ENCODE measurements at regions not wholly inside any gene's neighbourhood (a gene's known extent, or its start where the extent isn't known, plus 50 kb on each side); places are given as distances from the start of the nearest gene placed in this dataset.
"Not testable (repeated sequence)": the region's sequence is repeated elsewhere in the genome, so short reads cannot be mapped to it uniquely, and the experiment has no call there.

- DNase-seq (ENCODE audit: low read depth) = no peak
Observed at GRCh38 chr3:87581240-87581639, 304.9 kb upstream of the POU1F1 start.

- no peak for DNase-seq (ENCODE audit: low read depth)
Observed at GRCh38 chr3:87576752-87577151, 300.4 kb upstream of the POU1F1 start.

- DNase-seq (ENCODE audit: low read depth) = no peak
Observed at GRCh38 chr3:87575550-87575949, 299.2 kb upstream of the POU1F1 start.

GRCh38 chr3:87568331-87568730 is 291.9 kb upstream of the POU1F1 start:
- DNase-seq (ENCODE audit: low read depth) = no peak

GRCh38 chr3:87564438-87564837 is 288.1 kb upstream of the POU1F1 start:
- no peak for DNase-seq (ENCODE audit: low read depth)

- no peak for DNase-seq (ENCODE audit: low read depth)
Observed at GRCh38 chr3:87563712-87564111, 287.3 kb upstream of the POU1F1 start.

- no peak for DNase-seq (ENCODE audit: low read depth)
Observed at GRCh38 chr3:87558492-87558891, 282.1 kb upstream of the POU1F1 start.

GRCh38 chr3:87555290-87555689 is 278.9 kb upstream of the POU1F1 start:
- no peak for DNase-seq (ENCODE audit: low read depth)

- DNase-seq (ENCODE audit: low read depth) = no peak
Observed at GRCh38 chr3:87553058-87553457, 276.7 kb upstream of the POU1F1 start.

GRCh38 chr3:87550892-87551291 is 274.5 kb upstream of the POU1F1 start:
- DNase-seq (ENCODE audit: low read depth) = no peak

- DNase-seq (ENCODE audit: low read depth) = no peak
Observed at GRCh38 chr3:87549208-87549607, 272.8 kb upstream of the POU1F1 start.

GRCh38 chr3:87548271-87548670 is 271.9 kb upstream of the POU1F1 start:
- DNase-seq (ENCODE audit: low read depth) = no peak

GRCh38 chr3:87546216-87546615 is 269.8 kb upstream of the POU1F1 start:
- peak; percentile 3 for DNase-seq (ENCODE audit: low read depth)

GRCh38 chr3:87543408-87543807 is 267.0 kb upstream of the POU1F1 start:
- not testable (repeated sequence) for DNase-seq (ENCODE audit: low read depth)

- DNase-seq (ENCODE audit: low read depth) = no peak
Observed at GRCh38 chr3:87541723-87542122, 265.3 kb upstream of the POU1F1 start.

- not testable (repeated sequence) for DNase-seq (ENCODE audit: low read depth)
Observed at GRCh38 chr3:87538722-87539121, 262.3 kb upstream of the POU1F1 start.

GRCh38 chr3:87509401-87509800 is 233.0 kb upstream of the POU1F1 start:
- no peak for DNase-seq (ENCODE audit: low read depth)

- no peak for DNase-seq (ENCODE audit: low read depth)
Observed at GRCh38 chr3:87508921-87509320, 232.5 kb upstream of the POU1F1 start.

- no peak for DNase-seq (ENCODE audit: low read depth)
Observed at GRCh38 chr3:87507753-87508152, 231.4 kb upstream of the POU1F1 start.

- peak; percentile 55 for DNase-seq (ENCODE audit: low read depth)
Observed at GRCh38 chr3:87503900-87504498, 227.6 kb upstream of the POU1F1 start.

- no peak for DNase-seq (ENCODE audit: low read depth)
Observed at GRCh38 chr3:87501076-87501475, 224.7 kb upstream of the POU1F1 start.

- DNase-seq (ENCODE audit: low read depth) = no peak
Observed at GRCh38 chr3:87498358-87499080, 222.1 kb upstream of the POU1F1 start.

- DNase-seq (ENCODE audit: low read depth) = no peak
Observed at GRCh38 chr3:87495938-87496337, 219.6 kb upstream of the POU1F1 start.

GRCh38 chr3:87494264-87494663 is 217.9 kb upstream of the POU1F1 start:
- no peak for DNase-seq (ENCODE audit: low read depth)

All from Daoy (cell line).